Left lung (tissue), 4 donors: ENCODE measurements at regions not wholly inside any gene's neighbourhood (a gene's known extent, or its start where the extent isn't known, plus 50 kb on each side); places are given as distances from the start of the nearest gene placed in this dataset.
"Not testable (repeated sequence)": the region's sequence is repeated elsewhere in the genome, so short reads cannot be mapped to it uniquely, and the experiment has no call there.

Experiments
- ATAC-seq: fragments of 200-7000 bp; cut with Tn5 transposase; one replicate; pipeline ENCODE4 v1.9.1; 2020; ENCODE audit warnings: moderate library complexity
- DNase-seq, 4 donors: peaks; one replicate each; pipeline ENCODE4 v3.0.0-alpha.2; 2013 to 2020
- H3K27ac ChIP-seq, 2 donors: fragments of 200-600 bp; sonication (generic) in 1 of 2; one replicate each; pipeline versions ENCODE4 v1.5.0 to v1.8.0; 2020 to 2021
- H3K27me3 ChIP-seq, 2 donors: fragments of 200-600 bp; sonication (generic) in 1 of 2; one replicate each; pipeline versions ENCODE4 v1.5.0 to v1.8.0; 2020 to 2021
- H3K36me3 ChIP-seq, 2 donors: fragments of 200-600 bp; sonication (generic) in 1 of 2; one replicate each; pipeline versions ENCODE4 v1.5.0 to v1.8.0; 2020 to 2021
- H3K4me1 ChIP-seq, 2 donors: fragments of 200-600 bp; one replicate each; pipeline ENCODE4 v1.8.0; 2021
- H3K4me3 ChIP-seq, 2 donors: fragments of 200-600 bp; sonication (generic) in 1 of 2; one replicate each; pipeline versions ENCODE4 v1.5.0 to v1.8.0; 2020 to 2021; ENCODE audit warnings: mild to moderate bottlenecking in 1 of 2
- H3K9me3 ChIP-seq, 2 donors: fragments of 200-600 bp; sonication (generic) in 1 of 2; one replicate each; pipeline versions ENCODE4 v1.5.0 to v1.8.0; 2020 to 2021
- intact Hi-C, 2 donors: fragments of 100-400 bp; cut with DNase I; formaldehyde crosslinking; loops; one replicate each; pipeline versions ENCODE4 v1.11.2 to v1.14.2; 2022
- TF ChIP-seq, protein P1 (sequence below), 2 donors: fragments of 200-600 bp; sonication (generic) in 1 of 2; IDR thresholded peaks; one replicate each; pipeline versions ENCODE4 v1.5.0 to v1.8.0; 2021; ENCODE audit warnings: antibody characterized with exemption in 2 of 2
- donor health status: DM: no; HTN: yes; CAD: no.
- donor health status: DM: no; HTN: no; CAD: no.

DNA sequence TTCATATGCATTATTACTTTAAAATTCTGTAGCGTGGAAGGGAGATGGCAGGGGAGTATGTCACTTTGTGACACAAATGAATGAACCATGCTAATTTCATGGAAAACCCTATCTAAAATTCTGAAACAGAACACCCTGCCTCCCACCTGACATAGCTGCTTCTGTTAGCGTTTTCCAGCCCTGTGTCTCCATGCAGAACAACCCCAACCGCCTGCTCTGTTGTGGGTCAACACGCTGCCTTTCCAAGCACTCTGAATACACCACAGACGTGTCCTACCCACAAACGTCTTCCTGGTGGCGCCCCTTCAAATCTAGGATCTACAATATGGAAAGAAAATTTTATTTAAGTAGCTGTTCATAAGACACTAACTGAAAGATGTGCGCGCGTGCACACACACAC is 238.6 kb downstream of the TRIML1 start:
- peaks cover 0 to 20% of the 10 kb centered on the region in 2 donors for H3K9me3 ChIP-seq
- TF ChIP-seq, protein P1, sequence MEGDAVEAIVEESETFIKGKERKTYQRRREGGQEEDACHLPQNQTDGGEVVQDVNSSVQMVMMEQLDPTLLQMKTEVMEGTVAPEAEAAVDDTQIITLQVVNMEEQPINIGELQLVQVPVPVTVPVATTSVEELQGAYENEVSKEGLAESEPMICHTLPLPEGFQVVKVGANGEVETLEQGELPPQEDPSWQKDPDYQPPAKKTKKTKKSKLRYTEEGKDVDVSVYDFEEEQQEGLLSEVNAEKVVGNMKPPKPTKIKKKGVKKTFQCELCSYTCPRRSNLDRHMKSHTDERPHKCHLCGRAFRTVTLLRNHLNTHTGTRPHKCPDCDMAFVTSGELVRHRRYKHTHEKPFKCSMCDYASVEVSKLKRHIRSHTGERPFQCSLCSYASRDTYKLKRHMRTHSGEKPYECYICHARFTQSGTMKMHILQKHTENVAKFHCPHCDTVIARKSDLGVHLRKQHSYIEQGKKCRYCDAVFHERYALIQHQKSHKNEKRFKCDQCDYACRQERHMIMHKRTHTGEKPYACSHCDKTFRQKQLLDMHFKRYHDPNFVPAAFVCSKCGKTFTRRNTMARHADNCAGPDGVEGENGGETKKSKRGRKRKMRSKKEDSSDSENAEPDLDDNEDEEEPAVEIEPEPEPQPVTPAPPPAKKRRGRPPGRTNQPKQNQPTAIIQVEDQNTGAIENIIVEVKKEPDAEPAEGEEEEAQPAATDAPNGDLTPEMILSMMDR (IDR thresholded peaks at IDR 0.05) = no peak
- no peak overlapping the region for H3K27ac ChIP-seq
- no peaks in the 10 kb centered on the region for H3K4me1 ChIP-seq
- DNase-seq (no peak), ATAC-seq (no peak)
- no peaks in the 10 kb centered on the region for H3K36me3 ChIP-seq
- H3K27me3 ChIP-seq = no peaks in the 10 kb centered on the region
- intact Hi-C loops = no loop called here
- no peak overlapping the region for H3K4me3 ChIP-seq

DNA sequence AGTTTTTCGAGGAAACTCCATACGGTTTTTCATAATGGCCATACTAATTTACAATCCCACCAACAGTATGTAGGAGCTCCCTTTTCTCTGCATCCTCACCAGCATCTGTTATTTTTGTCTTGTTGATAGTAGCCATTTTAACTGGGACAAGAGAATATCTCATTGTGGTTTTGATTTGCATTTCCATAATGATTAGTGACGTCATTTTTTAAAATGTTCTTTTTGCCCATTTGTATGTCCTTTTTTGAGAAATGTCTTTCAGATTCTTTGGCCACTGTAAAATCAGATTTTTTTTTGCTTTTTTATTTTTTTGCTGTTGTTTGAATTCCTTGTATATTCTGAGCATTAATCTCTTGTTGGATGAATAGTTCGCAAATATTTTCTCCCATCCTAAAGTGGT is 243.9 kb downstream of the TRIML1 start:
- no peaks in the 10 kb centered on the region for H3K36me3 ChIP-seq
- H3K27me3 ChIP-seq = no peaks in the 10 kb centered on the region
- no peak for ATAC-seq
- peaks cover 0 to 14% of the 10 kb centered on the region in 2 donors for H3K9me3 ChIP-seq
- no peak for DNase-seq
- H3K4me1 ChIP-seq = no peaks in the 10 kb centered on the region
- TF ChIP-seq, protein P1 (IDR thresholded peaks at IDR 0.05) = no peak
- H3K27ac ChIP-seq = no peak overlapping the region
- no peak overlapping the region for H3K4me3 ChIP-seq
- intact Hi-C loops = no loop called here

DNA sequence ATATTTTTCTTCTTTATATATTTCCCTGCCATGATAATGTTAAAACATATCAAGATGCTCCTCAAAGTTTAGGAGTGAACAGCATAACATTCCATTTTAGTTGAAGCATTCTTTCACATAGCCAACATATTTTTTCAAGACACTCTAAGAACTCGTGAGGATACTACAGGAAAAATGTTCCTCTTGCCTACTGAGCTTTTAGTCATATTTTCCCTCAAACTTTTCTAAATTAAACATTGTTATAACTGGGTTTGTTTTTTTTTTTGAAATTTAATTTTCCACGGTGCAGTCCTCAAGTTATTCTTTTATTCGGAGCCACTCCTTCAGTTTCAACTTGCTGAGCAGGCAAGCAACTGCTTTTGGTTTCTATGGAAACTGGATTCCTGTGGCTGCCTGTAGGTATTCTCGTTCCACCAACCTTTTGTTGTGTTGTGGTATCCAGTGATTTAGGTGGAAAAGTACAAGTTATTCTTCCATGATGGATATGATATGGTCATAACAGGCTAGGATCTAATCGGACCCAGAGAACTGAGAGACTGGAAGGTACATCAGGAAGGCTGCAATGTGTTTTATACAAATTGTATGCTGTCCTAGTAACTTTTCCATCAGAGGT is 248.0 kb downstream of the TRIML1 start:
- peak in 1 of 4 donors; percentile 20 for DNase-seq
- Histone ChIP-seq H3K4me3 (no peak overlapping the region), H3K36me3 (no peaks in the 10 kb centered on the region), H3K27me3 (no peaks in the 10 kb centered on the region), H3K4me1 (no peaks in the 10 kb centered on the region), H3K27ac (no peak overlapping the region), H3K9me3 (peaks cover 0 to 21% of the 10 kb centered on the region in 2 donors)
- TF ChIP-seq, protein P1 (IDR thresholded peaks at IDR 0.05) = no peak
- intact Hi-C loops = no loop called here
- ATAC-seq = peak; percentile 66

DNA sequence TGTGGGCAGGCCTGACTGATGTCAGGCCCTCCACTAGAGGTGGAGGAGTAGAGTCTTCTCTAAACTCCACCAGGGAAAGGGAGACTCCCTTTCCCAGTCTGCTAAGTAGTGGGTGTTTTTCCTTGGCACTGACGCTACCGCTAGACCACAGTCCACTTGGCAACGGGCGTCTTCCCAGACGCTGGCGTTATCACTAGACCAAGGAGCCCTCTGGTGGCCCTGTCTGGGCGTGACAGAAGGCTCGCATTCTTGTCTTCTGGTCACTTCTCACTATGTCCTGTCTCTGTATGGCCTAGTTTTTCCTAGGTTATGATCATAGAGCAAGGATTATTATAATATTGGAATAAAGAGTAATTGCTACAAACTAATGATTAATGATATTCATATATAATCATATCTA is 252.1 kb downstream of the TRIML1 start:
- H3K36me3 ChIP-seq, H3K4me1 ChIP-seq, H3K4me3 ChIP-seq, intact Hi-C loops, H3K27me3 ChIP-seq, ATAC-seq, DNase-seq, H3K27ac ChIP-seq: not testable (repeated sequence)
- peaks cover 0 to 14% of the 10 kb centered on the region in 2 donors for H3K9me3 ChIP-seq

DNA sequence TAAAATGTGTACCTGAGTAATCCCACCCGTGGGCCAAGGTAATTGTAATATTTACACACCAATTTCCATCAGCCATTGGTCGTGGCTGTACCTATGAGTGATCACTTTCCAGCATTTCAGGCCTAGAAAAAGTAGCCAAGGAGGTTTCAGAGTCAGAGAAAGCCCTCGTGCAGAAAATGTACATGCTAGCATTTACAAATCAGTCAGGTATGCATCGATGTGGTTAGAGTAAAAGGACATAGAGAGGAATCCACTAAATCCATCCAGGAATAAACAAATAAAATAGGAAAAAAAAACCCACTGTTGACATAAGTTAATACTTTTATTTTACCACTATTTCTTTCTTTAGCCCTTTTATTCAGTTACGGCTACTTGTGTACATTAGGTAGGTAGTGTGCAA is 256.8 kb downstream of the TRIML1 start:
- H3K36me3 ChIP-seq = no peaks in the 10 kb centered on the region
- DNase-seq (no peak), ATAC-seq (no peak)
- peaks cover 0 to 5% of the 10 kb centered on the region in 2 donors for H3K9me3 ChIP-seq
- TF ChIP-seq, protein P1 (IDR thresholded peaks at IDR 0.05) = no peak
- H3K4me1 ChIP-seq = no peaks in the 10 kb centered on the region
- no peak overlapping the region for H3K27ac ChIP-seq
- H3K4me3 ChIP-seq = no peak overlapping the region
- H3K27me3 ChIP-seq = no peaks in the 10 kb centered on the region
- intact Hi-C loops = no loop called here

DNA sequence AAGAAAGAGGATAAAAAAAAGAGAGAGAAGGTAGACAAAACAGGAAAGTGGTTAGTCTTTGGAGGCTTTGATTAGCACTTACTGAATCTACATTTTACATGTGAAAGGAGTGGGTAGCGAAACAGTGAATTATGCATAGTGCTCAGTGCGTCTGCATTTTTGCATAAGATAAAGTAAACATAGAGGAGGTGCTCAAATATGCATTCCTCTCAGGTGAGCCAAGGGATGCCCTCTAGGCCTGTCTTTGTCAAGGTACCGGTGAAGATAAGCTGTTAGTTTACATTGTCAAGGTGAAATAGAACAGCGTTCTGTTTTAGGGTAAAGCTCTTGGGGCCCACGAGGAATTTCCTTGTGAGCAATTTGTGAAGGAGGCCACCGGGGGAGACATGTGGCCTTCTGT is 260.6 kb downstream of the TRIML1 start:
- no peak for ATAC-seq
- Histone ChIP-seq H3K9me3 (peaks cover 0 to 1% of the 10 kb centered on the region in 2 donors), H3K36me3 (no peaks in the 10 kb centered on the region), H3K4me3 (no peak overlapping the region), H3K27me3 (no peaks in the 10 kb centered on the region), H3K27ac (no peak overlapping the region), H3K4me1 (no peaks in the 10 kb centered on the region)
- intact Hi-C loops = no loop called here
- TF ChIP-seq, protein P1 (IDR thresholded peaks at IDR 0.05) = no peak
- DNase-seq = no peak
